Fibroblast of gingiva (primary cell): ENCODE measurements at regions not wholly inside any gene's neighbourhood (a gene's known extent, or its start where the extent isn't known, plus 50 kb on each side); places are given as distances from the start of the nearest gene placed in this dataset.
"Not testable (repeated sequence)": the region's sequence is repeated elsewhere in the genome, so short reads cannot be mapped to it uniquely, and the experiment has no call there.

Experiments used
- DNase-seq: peaks from one replicate; pipeline ENCODE4 v3.0.0-alpha.2; 2011; ENCODE audit warnings: low read depth

DNA sequence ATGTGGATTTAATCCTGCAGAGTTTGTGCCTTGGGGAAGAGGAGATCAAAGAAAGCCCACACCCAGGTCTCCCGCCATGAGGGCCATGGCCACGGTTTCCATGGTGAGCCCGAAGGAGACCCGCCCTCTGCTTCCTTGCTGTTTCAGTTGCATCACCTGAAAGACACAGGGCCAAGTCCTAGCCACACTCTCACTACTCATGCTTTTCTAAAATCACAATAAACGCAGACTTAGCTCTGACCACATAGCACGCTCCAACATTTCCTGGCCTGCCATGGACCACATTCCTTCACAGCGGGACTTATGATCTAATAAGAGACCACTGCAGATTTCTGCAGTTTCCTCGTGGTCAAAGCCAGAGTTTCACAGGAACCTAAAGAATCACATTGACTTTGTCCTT lies 426.0 kb upstream of the NR3C2 start:
- no peak for DNase-seq

DNA sequence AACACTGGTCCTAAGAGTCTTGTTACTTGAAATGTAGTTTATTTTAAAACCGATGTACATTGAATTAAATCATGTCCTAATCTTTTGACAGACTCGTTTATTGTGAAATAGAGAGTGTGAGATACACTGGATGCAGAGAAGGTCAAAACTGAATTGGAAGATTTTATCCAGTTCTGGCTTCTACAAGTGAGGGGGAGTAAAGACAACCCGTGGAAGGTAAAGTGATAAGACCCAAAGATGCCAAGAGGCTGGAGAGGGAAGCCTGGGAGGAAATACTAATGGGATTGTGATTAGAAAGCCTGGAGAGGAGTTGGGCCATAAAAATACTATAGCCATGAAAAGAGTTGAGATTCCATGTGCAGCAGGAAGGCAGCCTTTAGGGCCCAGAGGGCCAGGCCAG lies 424.5 kb upstream of the NR3C2 start:
- no peak for DNase-seq

DNA sequence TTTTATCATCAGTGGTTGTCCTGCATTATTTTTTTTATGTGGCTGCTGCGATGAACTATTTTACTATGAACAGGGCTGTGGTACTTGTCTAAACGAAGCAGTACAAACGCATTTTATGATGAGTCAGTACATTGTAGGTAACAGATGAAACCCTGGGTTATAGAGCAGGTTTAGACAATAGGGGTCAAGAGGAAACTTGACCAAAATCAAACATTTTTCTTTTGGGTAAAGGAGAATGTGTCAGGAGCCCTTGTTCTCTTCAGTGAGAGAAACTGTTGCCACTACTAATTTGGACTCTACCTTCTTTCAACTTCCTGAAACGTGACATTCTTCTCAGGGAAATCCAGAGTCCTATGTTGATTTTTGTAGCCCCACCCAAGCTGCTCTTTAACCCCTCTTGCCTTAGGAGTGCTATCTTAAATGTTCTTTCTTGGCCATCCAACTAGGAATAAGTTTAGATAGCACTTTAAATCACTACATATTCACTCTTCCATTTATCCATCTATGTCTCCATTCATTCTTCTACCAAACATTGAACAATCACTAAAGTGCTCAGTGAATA lies 415.8 kb upstream of the NR3C2 start:
- DNase-seq, result no peak

DNA sequence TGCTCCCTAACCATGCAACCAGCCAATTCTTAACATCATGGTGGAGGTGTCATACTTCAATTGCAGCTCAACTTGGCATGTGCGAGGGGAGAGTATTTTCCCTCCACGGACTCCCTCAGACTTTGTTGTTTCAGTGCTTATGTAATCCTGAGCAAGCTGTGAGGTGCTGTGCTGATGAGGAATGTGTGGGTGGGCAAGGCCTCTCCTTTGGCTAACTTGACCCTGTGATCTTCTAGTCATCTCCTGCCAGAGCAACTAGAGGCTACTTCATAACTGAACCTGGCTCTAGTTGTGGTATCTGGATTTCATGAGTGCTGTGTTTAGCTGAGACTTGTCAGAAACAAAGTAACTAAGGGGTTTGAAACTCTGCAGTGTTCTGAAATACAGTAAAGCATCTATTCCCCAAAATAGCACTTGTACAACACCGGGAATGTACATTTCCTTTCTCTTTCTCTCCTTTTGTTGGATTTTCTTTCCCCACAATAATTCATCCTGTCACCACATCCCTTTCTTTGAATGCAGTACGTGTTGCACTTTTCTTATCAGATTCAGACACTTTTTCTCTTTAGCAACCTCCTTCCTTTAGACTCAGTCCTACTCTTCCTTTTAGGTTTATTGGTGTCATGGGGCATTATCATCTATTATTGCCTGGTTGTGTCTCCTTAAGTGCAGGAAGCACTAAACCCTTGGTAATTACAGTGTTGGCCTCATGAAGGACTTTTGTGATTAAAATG lies 415.2 kb upstream of the NR3C2 start:
- no peak for DNase-seq

DNA sequence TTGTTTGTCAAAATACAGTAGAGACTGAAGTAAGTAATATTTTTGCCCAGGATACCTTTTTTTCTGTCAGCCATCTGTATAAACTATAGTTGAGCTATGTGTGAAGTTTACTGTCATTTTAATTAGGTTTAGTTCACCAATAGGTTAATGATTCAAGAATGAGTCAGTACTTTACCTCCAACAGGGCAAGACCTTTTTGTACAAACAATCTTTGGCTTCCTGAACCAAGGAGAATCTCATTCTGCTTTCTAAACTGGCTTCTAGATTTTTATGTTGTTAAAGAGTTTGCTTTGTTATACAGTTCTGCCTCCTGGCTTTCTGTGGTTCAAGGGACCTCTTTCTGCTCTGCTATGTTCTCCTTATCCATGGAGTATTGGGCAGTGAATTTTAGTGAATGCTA lies 412.0 kb upstream of the NR3C2 start:
- DNase-seq, result no peak

DNA sequence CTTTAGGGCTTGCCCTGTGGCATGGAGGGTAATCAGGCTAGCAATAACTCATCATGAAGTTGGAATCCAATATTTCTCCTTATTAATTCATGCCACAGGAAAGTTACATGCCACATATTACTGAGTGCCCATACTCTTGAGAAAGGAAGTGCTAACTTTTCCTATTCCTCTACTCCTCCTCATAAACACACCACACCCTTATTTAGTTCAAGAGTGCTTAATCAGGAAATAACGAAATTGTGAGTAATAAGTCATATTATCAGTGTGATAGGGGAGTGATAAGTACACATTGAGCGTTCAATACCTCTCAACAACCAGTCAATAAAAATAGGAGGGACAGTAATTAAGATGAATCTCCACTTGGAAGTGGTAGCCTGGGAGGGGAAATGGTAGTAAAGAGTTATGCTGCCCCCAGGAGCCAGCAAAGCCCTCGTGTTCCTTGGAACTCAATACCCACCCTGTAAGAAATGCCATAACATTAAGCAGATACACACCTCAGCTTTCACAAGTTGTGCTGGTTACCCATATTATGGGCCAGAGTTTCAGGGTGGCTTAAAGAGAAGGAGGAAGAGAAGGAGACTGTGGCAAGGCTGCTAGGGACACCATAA lies 410.0 kb upstream of the NR3C2 start:
- no peak for DNase-seq

DNA sequence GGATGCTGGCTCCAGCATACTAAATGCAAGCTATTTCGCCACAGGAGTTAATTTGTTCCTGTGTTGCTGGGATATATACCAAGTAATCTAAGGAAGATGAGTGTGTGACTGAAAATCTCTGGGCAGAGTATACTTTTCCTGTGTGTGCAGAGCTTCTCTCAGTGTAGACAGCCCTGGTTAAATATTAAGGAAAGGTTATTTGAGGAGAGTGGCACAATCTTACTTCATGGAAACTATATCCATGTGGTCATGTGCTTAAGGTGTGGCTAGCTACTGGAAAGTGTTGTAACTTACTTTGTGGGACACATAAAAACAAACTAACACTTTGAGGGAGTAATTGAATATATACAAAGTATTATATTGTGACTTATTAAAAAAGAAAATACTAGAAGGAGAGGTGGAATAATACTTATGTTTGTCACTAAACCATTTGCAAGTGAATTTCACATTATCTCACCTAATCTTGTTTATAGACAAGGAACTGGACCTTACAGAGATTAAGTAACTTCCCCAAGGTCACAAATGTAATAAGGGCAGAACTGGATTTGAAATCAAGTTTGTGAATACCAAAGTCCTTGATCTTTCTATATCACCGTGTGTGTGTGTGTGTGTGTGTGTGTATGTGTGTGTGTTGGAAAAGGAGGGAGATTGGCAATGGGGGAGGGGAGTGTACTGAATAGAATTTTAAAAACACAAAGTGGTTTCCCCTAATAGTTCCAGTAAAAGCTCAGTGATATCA lies 408.2 kb upstream of the NR3C2 start:
- no peak for DNase-seq

DNA sequence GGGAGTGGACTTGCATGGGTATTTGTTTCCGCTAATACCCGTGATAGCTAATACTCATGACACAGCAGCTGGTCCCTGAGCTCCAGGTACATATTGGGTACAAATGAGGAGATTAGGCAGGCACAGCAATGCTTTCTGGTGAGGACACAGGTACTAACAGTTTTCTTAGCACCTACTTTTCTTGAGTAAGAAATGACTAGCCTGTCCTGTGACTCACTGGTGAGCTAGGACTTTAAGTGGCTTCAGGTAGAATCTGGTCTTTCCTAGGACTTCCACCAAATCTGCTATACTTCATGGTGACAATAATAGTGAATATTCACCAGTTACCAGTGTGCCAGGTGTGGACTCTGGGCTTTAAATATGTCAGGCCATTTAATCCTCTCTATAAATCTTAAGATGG lies 407.4 kb upstream of the NR3C2 start:
- DNase-seq, result no peak

DNA sequence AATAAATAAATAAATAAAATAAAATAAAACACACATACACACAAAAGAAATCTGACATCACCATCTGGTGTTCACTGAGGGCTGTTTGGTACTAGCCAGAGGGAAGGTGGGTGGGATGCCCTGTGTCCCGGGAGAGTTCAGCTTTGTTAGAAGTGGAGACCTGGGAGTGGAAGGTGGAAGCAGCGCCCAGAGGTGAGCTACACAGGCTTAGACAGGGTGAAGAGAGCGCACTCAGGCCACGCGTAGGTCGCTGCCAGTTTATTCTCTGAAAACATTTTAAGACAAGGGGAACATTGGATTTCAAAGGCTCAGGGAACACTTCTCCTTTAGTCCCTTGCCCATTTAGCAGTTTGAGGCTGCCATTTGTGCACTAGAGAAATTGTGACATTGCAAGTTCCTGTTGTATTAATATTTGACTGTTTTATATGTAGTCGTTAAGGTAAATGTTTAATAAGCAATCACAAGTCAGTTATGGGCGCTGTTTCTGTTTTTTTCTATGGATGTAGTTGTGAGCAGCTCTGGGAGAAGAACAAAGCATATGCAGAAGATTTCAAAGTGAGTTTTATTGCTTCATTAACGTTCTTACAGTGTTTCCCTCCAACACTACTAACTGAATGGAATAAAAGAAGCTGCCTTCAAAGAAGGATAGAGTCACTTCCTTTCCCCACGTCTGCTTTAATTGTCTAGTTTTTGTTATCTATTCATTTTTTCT lies 405.5 kb upstream of the NR3C2 start:
- no peak for DNase-seq

DNA sequence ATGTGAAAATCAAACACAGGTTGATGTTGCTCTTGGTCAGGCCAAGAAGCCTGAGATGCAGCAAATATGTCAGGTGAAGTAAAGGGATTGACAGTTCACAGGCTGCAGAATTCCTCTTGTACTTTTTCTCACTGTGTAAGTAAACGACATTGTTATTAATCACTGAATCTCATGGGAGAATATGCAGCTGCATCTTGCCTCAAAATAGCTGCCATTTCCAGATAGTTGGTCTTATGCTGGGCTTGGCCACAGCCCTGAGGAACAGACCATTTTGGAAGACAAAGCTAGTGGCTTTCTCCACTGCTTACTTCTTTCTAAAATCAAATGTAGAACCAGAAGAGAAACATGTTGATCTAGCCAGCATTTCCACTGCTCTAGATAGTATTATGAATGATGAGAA lies 403.4 kb upstream of the NR3C2 start:
- DNase-seq, result no peak

DNA sequence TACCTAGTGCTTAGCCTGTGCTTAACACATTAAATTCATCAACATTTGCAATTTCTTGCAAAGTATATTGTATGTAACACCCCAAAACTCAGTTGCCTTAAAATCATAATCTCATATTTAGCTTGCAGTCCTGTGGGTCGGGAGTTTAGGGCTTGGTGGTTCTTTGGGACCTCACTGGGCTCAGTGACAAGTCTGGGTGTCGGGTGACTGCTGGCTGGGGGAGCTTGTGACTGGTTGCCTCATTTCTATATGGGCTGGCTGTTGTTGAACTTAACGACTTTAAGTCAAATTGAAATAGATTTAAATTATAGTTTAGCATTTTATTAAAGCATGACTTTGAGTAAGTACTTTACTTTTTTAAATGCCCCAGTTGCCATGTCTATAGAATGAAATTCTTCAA lies 401.4 kb upstream of the NR3C2 start:
- DNase-seq, result no peak

DNA sequence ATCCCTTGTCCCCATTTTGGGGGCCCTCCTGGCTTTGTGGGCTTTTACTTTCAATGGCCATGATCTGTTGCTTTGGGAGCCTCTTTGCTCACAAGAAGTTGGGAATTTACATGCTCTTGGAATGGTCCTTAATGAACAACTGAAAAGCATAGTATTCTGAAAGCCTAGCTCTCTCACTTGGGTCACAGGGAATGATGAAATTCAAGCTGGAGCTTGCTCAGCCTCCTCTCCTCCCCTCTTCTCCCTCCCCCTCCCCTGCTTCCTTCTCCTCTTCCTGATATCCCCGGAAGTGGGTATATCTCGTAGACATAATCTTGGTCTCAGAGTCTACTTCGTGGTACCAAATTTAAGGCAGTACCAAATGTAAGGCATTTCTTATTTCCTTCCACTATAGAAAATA lies 400.6 kb upstream of the NR3C2 start:
- DNase-seq, result no peak

DNA sequence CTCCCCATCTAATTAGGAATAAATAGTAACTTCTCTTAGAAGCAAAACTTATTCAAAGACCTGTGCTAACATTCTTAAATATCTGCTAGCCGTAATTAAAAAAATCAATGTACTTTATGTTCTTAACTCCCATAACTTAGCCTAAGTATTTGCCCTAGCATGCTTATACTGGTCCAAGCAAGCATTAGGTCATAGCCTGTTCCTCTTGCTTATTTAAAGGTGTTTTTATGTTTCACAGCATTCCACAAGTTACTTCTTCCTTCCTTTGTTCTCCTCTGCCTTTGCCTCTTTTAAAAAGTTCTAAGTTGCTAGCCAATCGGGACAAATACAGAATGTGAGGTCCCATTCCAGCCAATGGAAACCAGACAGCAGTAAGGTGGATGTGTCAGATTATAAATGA lies 395.4 kb upstream of the NR3C2 start:
- not testable (repeated sequence) for DNase-seq

DNA sequence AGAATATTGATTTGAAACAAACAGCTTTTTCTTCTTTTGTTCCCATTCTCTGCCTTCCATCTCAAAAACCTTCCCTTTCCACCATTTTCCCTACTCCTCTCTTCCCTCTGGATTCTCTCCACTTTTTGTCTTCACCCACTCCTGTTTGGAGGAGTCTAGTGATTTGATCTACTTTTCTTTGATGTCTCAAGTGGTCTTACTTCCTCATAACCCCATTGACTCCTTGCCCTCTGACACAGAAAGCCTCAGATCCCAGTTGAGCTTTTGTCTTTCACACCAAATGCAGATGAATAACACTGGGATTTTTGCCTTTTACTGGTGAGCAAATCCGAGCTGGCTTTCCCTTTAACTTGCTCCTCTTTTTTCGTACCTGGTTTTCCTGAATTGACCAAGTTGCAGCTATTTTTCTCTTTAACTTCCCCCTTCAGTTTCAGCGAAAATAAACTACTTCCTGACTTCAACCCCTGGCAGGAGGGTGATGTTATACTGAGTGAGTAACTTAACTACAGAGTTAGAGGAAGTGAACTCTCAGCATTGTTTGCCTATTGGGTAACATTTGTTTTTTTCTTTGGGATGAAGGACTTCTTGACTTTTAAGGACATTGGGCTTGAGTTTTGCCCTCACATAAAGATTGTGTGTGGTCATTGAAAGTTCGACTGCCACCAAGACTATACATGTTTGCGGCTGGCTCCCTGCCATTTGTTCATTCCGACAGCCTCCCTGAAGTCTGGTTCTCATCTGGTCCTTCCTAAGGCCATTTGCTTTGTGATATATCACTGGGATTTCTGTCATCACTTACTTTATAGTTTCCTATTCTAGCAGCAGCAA lies 392.8 kb upstream of the NR3C2 start:
- peak; percentile 3 for DNase-seq

DNA sequence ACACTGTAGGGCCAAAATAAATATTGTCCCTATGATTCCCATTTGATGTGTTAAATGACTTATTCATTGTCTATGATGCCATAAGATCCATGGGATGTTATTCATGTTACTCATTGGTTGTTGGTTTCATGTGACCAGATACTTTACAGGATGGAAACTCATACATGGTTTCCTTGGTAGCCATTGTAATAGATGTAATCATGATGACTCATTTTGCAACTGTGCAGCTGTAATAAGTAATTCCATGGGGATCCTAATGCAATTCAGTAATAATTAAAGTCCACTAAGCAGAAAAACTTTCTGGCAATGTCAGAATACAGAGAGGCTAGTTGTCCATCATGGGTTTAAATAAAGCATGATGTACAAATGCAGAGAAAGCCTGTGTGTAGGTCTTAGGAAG lies 389.7 kb upstream of the NR3C2 start:
- peak; percentile 82 for DNase-seq

DNA sequence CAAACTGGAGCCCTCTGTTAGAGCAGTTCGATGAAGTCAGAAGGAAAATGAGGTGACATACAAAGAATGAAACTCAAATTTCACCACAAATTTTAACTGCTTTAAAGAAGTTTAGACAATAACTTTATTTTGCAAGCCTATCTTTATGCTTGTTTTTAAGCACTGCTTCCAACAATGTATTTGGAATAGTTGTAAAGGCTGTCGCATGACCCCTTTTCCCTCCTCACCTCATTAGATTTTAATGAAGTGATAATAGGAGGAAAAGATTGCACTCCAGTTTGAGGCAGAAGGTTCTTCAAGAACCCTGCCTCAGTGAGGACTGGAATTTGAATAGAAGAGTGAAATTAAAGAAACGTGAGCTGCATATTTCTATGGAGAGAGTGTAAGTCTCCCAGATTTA lies 386.1 kb upstream of the NR3C2 start:
- no peak for DNase-seq

DNA sequence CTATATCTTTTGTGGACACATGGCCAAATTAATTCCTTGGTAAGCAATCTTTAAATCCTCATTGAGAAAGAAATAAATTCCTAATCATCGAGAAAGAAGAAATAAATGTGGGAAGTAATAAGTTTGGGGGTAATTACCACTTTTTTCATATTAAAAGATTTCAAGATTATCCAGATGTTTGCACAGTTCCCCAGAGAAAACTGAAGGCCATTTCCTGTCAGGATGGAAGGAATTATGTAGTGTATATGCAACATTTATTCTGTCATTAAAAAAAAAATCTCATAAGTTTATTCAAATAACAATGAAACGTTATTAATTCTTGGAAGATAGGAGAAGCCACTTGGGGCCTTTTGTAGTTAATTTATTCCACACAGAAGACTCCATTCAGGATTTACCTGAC lies 385.6 kb upstream of the NR3C2 start:
- no peak for DNase-seq

DNA sequence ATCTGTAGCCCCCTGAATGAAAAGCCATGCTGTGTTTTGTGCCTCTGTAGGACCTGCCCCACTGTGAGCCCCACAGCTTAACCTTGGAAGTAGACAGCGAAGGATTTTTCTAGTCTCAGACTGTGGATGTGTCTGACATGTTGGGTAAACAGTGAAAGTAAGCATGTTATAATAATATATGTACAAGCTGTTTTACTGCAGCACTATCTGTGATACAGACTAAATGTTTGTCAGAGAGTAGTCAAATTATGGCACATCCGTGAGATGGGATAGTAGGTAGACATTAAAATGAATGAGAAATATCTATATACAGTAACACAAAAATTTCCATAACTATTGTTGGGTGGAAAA lies 381.2 kb upstream of the NR3C2 start:
- DNase-seq, result no peak

DNA sequence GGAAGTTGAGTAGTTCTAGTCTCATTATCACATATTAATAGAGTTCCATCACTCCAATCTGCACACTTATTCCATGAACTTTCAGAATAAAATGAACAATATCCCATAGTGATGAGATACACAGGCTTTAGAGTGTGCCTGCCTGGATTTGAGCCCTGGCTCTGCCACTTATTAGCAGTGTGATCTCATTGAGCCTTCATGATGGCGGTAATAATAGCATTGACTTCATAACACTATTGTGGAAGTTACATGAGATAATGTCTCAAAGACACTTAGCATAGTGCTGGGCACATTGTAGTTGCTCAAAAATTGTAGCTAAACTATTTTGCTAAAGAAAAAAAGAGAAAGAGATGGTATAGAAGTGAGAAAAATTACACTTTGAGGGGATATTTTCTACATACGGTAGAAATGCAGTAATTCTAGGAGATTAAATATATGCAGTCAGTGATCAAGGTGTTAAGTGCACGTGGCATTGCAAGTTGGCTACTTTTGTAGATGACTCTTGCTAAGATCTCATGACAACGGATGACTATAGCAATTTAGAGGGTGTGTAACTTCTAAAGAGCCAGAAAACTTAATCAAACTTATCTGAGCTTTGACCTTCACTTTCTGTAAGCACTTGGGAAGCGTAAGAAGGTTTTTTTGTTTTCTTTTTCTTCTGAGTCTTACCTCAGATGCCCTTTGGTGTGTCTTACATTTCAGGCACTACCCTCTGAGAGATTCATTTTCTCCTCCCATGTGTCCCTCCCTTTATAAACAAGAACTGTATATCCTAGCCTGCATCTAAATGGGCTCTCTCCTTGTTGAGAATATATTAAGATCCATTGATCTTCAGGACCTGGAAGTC lies 380.6 kb upstream of the NR3C2 start:
- no peak for DNase-seq

DNA sequence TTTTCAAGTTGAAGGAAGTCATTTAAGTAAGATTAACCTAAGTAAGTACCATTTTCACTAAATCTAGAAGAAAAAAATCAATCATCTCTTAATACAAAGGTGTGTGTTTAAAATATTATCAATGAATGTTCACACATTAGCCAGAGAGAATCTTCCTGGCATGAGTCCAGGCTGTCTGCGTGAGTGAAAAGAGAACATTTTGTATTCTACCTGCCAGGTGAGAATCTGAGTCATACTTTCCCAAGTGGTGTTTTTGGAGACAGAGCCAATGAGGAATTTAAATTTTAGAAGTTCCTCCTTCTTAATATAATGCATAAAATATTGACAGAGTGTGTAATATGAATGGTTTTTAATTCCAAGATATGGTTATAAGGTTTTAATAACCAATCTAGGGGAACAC lies 371.8 kb upstream of the NR3C2 start:
- no peak for DNase-seq

DNA sequence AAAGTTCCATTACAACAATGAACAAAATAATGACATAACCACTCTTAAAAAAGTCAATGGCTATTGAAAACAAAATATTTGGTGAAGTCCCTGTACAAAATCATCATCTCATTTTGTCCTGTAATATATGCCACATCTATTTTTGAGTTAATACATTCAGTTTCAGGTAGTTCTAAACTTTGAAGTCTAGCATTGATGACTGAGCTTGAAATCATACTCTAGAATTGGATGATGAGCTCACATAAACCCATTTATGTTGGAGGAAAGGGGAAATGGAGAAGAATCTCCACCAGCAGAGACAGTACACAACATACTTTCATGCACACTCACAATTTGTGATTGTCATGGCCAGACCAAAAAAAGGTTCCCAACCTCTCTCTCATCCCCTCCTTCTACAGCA lies 371.1 kb upstream of the NR3C2 start:
- DNase-seq, result no peak
